Fibroblast of the aortic adventitia (primary cell): ENCODE measurements at regions not wholly inside any gene's neighbourhood (a gene's known extent, or its start where the extent isn't known, plus 50 kb on each side); places are given as distances from the start of the nearest gene placed in this dataset.
"Not testable (repeated sequence)": the region's sequence is repeated elsewhere in the genome, so short reads cannot be mapped to it uniquely, and the experiment has no call there.

Source experiments
- DNase-seq: peaks from one replicate; pipeline ENCODE4 v3.0.0-alpha.2; 2010; ENCODE audit warnings: low read depth
- H3K4me3 ChIP-seq: 2 replicates; pipeline ENCODE4 v1.5.1; 2011; ENCODE audit warnings: low read depth, mild to moderate bottlenecking, control low read depth, low read length, moderate library complexity
- CTCF ChIP-seq: IDR thresholded peaks from 2 replicates; pipeline ENCODE4 v1.5.1; 2011; ENCODE audit warnings: mild to moderate bottlenecking, low read length, control low read depth, inconsistent platforms; ENCODE audit not compliant: insufficient read depth

GRCh38 chr9:84070590-84070989, 90.0 kb downstream of the RMI1 start:
- H3K4me3 ChIP-seq: no peak overlapping the region
- no peak for DNase-seq
- no peak for TF ChIP-seq CTCF

GRCh38 chr9:84072621-84073180, 92.1 kb downstream of the RMI1 start:
- H3K4me3 ChIP-seq: no peak overlapping the region
- no peak for TF ChIP-seq CTCF
- no peak for DNase-seq

- no peak overlapping the region for H3K4me3 ChIP-seq
- no peak for TF ChIP-seq CTCF
- DNase-seq: no peak
Measured at GRCh38 chr9:84075004-84075403, 94.4 kb downstream of the RMI1 start.

- TF ChIP-seq CTCF: no peak
- DNase-seq: no peak
- no peak overlapping the region for H3K4me3 ChIP-seq
Measured at GRCh38 chr9:84076384-84076783, 95.8 kb downstream of the RMI1 start.

GRCh38 chr9:84077816-84078215, 97.2 kb downstream of the RMI1 start:
- not testable (repeated sequence) for DNase-seq

GRCh38 chr9:84079994-84080393, 99.4 kb downstream of the RMI1 start:
- H3K4me3 ChIP-seq: no peak overlapping the region
- DNase-seq: no peak
- TF ChIP-seq CTCF: no peak

More at GRCh38 chr9:84077816-84078215, 97.2 kb downstream of the RMI1 start:
- not testable (repeated sequence) for H3K4me3 ChIP-seq

- no peak for DNase-seq
Measured at GRCh38 chr9:84101964-84102632, 121.5 kb downstream of the RMI1 start.

More at GRCh38 chr9:84101964-84102632, 121.5 kb downstream of the RMI1 start:
- TF ChIP-seq CTCF: no peak
- no peak overlapping the region for H3K4me3 ChIP-seq
